GM18502 (cell line): ENCODE measurements at regions not wholly inside any gene's neighbourhood (a gene's known extent, or its start where the extent isn't known, plus 50 kb on each side); places are given as distances from the start of the nearest gene placed in this dataset.
"Not testable (repeated sequence)": the region's sequence is repeated elsewhere in the genome, so short reads cannot be mapped to it uniquely, and the experiment has no call there.

Experiments used
- ATAC-seq: cut with Tn5 transposase; IDR thresholded peaks from one replicate; pipeline ENCODE4 v1.9.1; 2021; ENCODE audit warnings: mild to moderate bottlenecking; ENCODE audit not compliant: unreplicated experiment, poor library complexity

- no peak for ATAC-seq
Measured at GRCh38 chr2:63692002-63692606, 103.3 kb downstream of the MDH1 start.

- ATAC-seq = no peak
Measured at GRCh38 chr2:63695583-63695982, 106.8 kb downstream of the MDH1 start.

GRCh38 chr2:63696496-63696895 is 107.7 kb downstream of the MDH1 start:
- ATAC-seq = no peak

GRCh38 chr2:63697160-63697559 is 108.4 kb downstream of the MDH1 start:
- no peak for ATAC-seq

- peak; percentile 72 for ATAC-seq
Measured at GRCh38 chr2:63698786-63699548, 110.2 kb downstream of the MDH1 start.

GRCh38 chr2:63699549-63699839 is 110.7 kb downstream of the MDH1 start:
- no peak for ATAC-seq

- no peak for ATAC-seq
Measured at GRCh38 chr2:63700271-63700670, 111.5 kb downstream of the MDH1 start.

GRCh38 chr2:63701406-63701805 is 112.6 kb downstream of the MDH1 start:
- no peak for ATAC-seq

- ATAC-seq = not testable (repeated sequence)
Measured at GRCh38 chr2:63706084-63706483, 117.3 kb downstream of the MDH1 start.

GRCh38 chr2:63710732-63711131 is 122.0 kb downstream of the MDH1 start:
- no peak for ATAC-seq

GRCh38 chr2:63712748-63713147 is 124.0 kb downstream of the MDH1 start:
- ATAC-seq = no peak

GRCh38 chr2:63716146-63716545 is 125.5 kb upstream of the UGP2 start:
- no peak for ATAC-seq

- no peak for ATAC-seq
Measured at GRCh38 chr2:63719052-63719451, 122.6 kb upstream of the UGP2 start.

GRCh38 chr2:63721082-63721424 is 120.6 kb upstream of the UGP2 start:
- ATAC-seq = no peak

- ATAC-seq = not testable (repeated sequence)
Measured at GRCh38 chr2:63722284-63722683, 119.4 kb upstream of the UGP2 start.

- no peak for ATAC-seq
Measured at GRCh38 chr2:63723709-63724108, 118.0 kb upstream of the UGP2 start.

- not testable (repeated sequence) for ATAC-seq
Measured at GRCh38 chr2:63725212-63725611, 116.5 kb upstream of the UGP2 start.

- no peak for ATAC-seq
Measured at GRCh38 chr2:63729362-63729761, 112.3 kb upstream of the UGP2 start.

GRCh38 chr2:63729831-63730230 is 111.9 kb upstream of the UGP2 start:
- ATAC-seq = no peak

GRCh38 chr2:63734510-63734909 is 107.2 kb upstream of the UGP2 start:
- no peak for ATAC-seq

GRCh38 chr2:63735263-63735662 is 106.4 kb upstream of the UGP2 start:
- ATAC-seq = no peak

GRCh38 chr2:63735931-63736330 is 105.8 kb upstream of the UGP2 start:
- ATAC-seq = no peak
